ENCODE measurements at regions not wholly inside any gene's neighbourhood (a gene's known extent, or its start where the extent isn't known, plus 50 kb on each side); places are given as distances from the start of the nearest gene placed in this dataset.
A peak's percentile ranks its signal among the peaks of the same experiment; 100 is the strongest.

GRCh38 chr3:174347474-174348138, 511.5 kb upstream of the NAALADL2 start:
- no peak for TF ChIP-seq CTCF (IDR thresholded peaks at IDR 0.05)

GRCh38 chr3:174352227-174352626, 506.9 kb upstream of the NAALADL2 start:
- no peak for TF ChIP-seq CTCF (IDR thresholded peaks at IDR 0.05)

GRCh38 chr3:174355505-174355904, 503.6 kb upstream of the NAALADL2 start:
- TF ChIP-seq CTCF (IDR thresholded peaks at IDR 0.05) = peak; percentile 56

GRCh38 chr3:174356596-174356995, 502.5 kb upstream of the NAALADL2 start:
- no peak for TF ChIP-seq CTCF (IDR thresholded peaks at IDR 0.05)

GRCh38 chr3:174358252-174358651, 500.9 kb upstream of the NAALADL2 start:
- TF ChIP-seq CTCF (IDR thresholded peaks at IDR 0.05) = no peak

GRCh38 chr3:174362556-174362955, 496.6 kb upstream of the NAALADL2 start:
- TF ChIP-seq CTCF (IDR thresholded peaks at IDR 0.05) = no peak

- no peak for TF ChIP-seq CTCF (IDR thresholded peaks at IDR 0.05)
Observed at GRCh38 chr3:174363256-174363655, 495.9 kb upstream of the NAALADL2 start.

- TF ChIP-seq CTCF (IDR thresholded peaks at IDR 0.05) = no peak
Observed at GRCh38 chr3:174365796-174366195, 493.3 kb upstream of the NAALADL2 start.

Measured in LNCAP (cell line).